ENCODE measurements at regions not wholly inside any gene's neighbourhood (a gene's known extent, or its start where the extent isn't known, plus 50 kb on each side); places are given as distances from the start of the nearest gene placed in this dataset.

GRCh38 chr18:56516789-56517188 lies 121.6 kb downstream of the TXNL1 start (continued):
- TF ChIP-seq REST (IDR thresholded peaks at IDR 0.05) (no peak), POLR2AphosphoS2 (conservative IDR thresholded peaks at IDR 0.05; ENCODE audit: low read length) (no peak), NFE2L2 (conservative IDR thresholded peaks at IDR 0.05; ENCODE audit: low read length) (no peak), CEBPB (IDR thresholded peaks at IDR 0.05) (no peak), CBX8 (IDR thresholded peaks at IDR 0.05) (no peak)

GRCh38 chr18:56515522-56515921 lies 122.9 kb downstream of the TXNL1 start:
- no peak overlapping the region for H3K4me2 ChIP-seq
- H3K4me1 ChIP-seq = no peaks in the 10 kb centered on the region
- TF ChIP-seq NR3C1 (IDR thresholded peaks at IDR 0.05) (no peak), MAX (IDR thresholded peaks at IDR 0.05) (no peak), RNF2 (IDR thresholded peaks at IDR 0.05; ENCODE audit: borderline replicate concordance, low read depth) (no peak), CEBPB (IDR thresholded peaks at IDR 0.05) (no peak), CHD4 (IDR thresholded peaks at IDR 0.05; ENCODE audit: borderline replicate concordance) (no peak), CTCF (IDR thresholded peaks at IDR 0.05) (no peak), TP53 (CRISPR knock-in tag; IDR thresholded peaks at IDR 0.05) (no peak), SMC3 (IDR thresholded peaks at IDR 0.05) (no peak), E2F6 (IDR thresholded peaks at IDR 0.05; ENCODE audit: borderline replicate concordance, low read depth) (no peak), NFE2L2 (conservative IDR thresholded peaks at IDR 0.05; ENCODE audit: low read length) (no peak), HES2 (IDR thresholded peaks at IDR 0.05) (no peak), REST (IDR thresholded peaks at IDR 0.05) (no peak), EP300 (IDR thresholded peaks at IDR 0.05) (no peak), ATOH8 (CRISPR knock-in tag; IDR thresholded peaks at IDR 0.05; ENCODE audit: low read depth) (no peak), RFX5 (IDR thresholded peaks at IDR 0.05) (no peak)
- CTCF ChIA-PET = no interaction called here
- FAIRE-seq = no peak
- no peak overlapping the region for H3K27ac ChIP-seq
- WGBS (ENCODE audit: missing lambda C conversion rate) = 38% methylated on average over 3 of the region's 3 CpGs
- no peak for DNase-seq (ENCODE audit: low read depth in 1 of 2, low spot score in 1 of 2)
- POLR2A ChIA-PET = no interaction called here
- H3K4me3 ChIP-seq = no peak overlapping the region
- no peaks in the 10 kb centered on the region for H3K9me3 ChIP-seq
- no peak for ATAC-seq
